HG03175 (cell line): ENCODE measurements at regions not wholly inside any gene's neighbourhood (a gene's known extent, or its start where the extent isn't known, plus 50 kb on each side); places are given as distances from the start of the nearest gene placed in this dataset.
"Not testable (repeated sequence)": the region's sequence is repeated elsewhere in the genome, so short reads cannot be mapped to it uniquely, and the experiment has no call there.

ENCODE experiments used
- ATAC-seq: cut with Tn5 transposase; IDR thresholded peaks from one replicate; pipeline ENCODE4 v1.9.1; 2021; ENCODE audit warnings: mild to moderate bottlenecking, moderate library complexity; ENCODE audit not compliant: unreplicated experiment

GRCh38 chr18:2191180-2191790 is 380.0 kb downstream of the METTL4 start:
- no peak for ATAC-seq

GRCh38 chr18:2192562-2192961 is 378.7 kb downstream of the METTL4 start:
- no peak for ATAC-seq

- ATAC-seq, result no peak
These were observed 373.4 kb downstream of the METTL4 start for GRCh38 chr18:2197946-2198345.

DNA sequence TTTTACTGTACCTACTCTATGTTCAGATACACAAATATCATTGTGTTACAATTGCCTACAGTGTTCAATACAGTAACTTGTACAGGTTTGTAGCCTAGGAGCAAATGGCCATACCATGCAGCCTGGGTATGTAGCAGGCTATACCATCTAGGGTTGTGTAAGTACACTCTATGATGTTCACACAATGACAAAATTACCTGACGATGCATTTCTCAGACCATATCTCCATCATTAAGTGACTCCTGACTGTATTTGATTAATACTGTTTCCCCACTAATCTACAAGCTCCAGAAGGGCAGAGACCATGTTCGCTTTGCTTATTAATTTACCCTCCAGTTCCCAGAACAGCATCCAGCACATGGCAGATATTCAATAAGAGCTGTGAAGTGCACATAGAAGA is 372.2 kb downstream of the METTL4 start:
- no peak for ATAC-seq

DNA sequence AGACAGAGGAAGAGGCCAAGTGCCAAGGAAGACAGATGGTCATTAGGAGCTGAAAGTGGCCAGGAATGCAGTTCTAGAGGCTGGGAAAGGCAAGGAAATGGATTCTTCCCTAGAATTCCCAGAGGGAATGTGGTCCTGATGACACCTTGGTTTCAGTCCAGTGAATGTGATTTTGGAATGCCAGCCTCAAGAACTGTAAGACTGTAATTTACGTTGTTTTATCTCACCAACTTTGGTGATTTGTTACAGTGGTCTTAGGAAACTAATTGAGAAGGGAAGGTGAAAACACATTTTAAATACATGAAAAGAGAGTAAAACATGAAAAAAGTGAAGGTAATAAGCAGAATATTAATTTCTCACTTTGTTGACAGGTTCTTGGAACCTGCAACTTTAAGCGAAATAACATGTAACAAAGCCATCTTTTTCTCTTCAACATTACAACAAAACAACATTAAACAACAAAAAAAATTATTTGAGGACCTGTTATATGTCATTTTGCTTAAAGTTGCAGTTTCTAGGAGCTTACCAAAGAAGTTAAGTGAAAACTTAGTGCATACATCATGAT is 370.2 kb downstream of the METTL4 start:
- ATAC-seq, result no peak

DNA sequence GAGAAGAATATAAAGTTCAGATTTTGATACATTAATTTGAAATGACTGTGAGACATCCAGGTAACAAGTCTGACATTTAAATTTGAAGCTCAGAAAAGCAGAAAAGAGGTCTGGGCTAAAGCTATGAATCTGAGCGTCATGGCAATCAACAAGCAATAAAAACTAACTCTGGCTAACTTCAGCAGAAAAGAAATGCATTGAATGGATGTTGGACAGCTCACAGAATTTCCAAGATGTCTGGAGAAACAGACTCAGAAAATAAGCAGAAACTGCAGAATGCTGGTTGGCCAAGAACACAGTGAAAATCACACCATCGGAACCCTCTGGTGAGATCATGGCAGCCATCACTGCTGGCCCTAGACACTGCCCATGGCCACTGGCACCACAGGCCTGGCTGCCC is 366.6 kb downstream of the METTL4 start:
- no peak for ATAC-seq

DNA sequence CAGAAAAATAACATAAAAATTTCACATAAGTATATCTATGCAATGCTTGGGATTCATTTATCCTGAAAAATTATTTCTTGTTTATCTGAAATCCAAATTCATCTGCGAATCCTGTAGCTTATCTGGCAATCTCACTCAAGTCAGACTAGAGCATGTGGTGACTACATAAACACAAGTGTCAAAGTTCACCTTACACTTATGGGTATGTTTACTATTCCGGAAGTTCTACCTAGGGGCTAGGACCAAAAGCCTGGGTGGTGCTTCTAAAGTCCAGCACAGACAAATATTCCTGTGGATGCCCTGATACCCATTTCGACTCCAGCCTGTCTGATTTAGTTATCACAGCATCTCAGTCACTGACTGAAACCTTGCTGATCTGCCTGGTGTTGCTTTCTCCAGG is 364.0 kb downstream of the METTL4 start:
- no peak for ATAC-seq

DNA sequence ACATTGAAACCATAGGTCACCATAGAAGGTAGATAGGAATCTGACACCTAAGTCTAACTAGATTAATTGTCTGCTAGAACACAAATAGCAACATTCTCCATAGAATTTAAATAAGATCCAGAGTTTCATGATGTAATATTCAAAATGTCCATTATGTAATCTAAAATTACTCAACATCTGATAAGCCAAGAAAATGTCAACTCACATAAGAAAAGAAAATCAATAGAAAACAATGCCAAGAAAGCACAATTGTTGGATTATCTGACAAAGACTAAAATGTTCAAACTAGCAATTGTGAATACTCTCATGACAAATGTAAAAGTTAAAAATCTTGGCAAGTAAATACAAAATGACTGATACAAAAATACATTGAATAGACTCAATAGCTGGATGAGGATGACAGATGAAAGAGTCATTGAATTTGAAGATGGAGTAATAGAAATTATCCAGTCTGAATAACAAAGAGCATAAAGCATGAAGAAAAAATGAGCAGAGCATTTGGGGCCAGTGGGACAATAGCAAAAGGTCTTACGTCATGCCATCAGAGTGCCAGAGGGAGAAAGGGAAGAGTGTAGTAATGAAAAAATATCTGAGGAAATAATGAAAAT is 358.6 kb downstream of the METTL4 start:
- no peak for ATAC-seq

DNA sequence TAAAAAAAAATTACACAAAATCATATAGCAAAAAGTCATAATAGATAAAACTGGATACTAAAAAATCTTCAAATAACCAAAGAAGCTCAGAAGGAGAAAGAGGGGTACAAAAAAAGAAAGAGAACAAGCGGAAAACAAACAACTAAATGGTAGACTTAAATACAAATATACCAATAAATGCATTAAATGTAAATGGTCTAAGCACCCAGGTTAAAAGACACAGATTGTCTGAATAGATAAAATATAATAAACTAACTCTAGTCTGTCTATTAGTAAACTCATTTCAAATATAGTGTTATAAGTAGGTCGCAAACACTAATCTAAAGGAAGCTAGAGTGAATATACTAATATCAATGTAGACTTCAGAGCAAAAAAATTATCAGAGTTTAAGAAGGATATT is 357.4 kb downstream of the METTL4 start:
- ATAC-seq, result no peak

- no peak for ATAC-seq
These were observed 353.9 kb downstream of the METTL4 start for GRCh38 chr18:2217356-2217755.

GRCh38 chr18:2218101-2218500 is 353.2 kb downstream of the METTL4 start:
- ATAC-seq, result no peak

DNA sequence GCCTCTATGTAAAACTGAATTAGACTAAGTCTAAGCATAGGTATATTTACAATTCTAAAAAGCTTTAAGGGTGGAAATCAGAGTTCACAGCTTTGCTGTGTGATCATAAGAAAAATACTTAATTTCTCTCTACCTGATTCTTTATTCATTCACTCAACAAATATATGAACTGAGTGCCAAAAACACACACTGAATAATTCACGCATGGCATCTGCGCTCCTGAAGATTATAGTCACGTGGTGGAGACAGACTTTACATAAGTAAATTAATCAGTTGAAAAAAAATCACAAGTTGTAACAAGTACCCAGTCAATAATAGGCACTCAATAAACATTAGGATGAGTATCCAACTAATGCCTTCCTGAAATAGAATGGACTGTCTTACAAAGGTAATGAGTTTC is 351.6 kb downstream of the METTL4 start:
- ATAC-seq, result no peak

DNA sequence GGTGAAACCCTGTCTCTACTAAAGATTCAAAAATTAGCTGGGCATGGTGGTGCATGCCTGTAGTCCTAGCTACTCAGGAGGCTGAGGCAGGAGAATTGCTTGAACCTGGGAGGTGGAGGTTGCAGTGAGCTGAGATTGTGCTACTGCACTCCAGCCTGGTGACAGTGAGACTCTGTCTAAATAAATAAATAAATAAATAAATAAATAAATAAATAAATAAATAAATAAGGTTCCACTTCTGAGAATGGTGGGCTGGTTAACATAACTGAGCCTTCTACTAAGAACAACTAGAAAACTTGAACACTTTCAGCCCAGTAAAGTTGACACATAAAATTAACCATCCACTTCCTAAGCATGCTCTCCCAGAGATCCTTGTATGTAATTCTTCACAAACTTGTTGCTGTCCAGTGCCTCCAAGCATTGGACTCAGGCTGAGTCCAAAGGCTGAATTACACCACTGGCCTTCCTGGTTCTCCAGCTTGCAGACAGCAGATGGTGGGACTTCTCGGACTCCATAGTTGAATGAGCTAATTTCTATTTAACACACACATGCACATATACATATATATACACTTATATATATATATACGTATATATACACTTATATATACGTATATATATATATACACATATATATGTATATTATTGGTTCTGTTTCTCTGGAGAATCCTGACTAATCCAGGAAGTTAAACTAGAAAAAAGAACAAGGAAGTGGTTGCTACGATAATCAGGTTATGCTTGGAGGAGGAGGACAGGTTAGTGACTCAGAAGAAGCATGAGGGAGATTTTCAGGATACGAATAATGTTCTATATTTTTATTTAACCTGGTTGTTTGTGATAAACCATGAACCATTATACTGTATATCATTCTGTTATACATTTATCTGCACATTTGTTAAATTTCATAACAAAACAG is 348.8 kb downstream of the METTL4 start:
- no peak for ATAC-seq

DNA sequence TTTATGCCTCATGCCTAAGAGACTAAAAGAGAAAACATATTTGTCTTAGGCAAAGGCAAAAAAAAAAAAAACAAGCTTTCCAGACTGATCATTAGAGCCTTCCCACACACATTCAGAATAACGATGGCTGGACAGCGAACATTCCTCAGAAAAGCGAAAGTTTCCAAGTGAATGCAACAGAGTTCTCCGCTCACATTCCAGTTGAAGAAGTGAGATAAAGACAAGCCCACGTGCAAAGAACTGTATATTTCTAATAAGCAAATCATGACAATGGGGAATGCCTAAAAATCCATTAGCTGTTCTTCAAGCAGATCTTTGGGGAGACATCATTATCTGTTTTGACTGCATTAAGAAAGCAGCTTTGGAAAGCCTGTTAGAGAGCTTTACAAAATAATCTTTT is 347.9 kb downstream of the METTL4 start:
- ATAC-seq, result no peak

GRCh38 chr18:2223849-2224248 is 347.5 kb downstream of the METTL4 start:
- ATAC-seq, result no peak

- ATAC-seq, result no peak
These were observed 335.1 kb downstream of the METTL4 start for GRCh38 chr18:2236232-2236631.

DNA sequence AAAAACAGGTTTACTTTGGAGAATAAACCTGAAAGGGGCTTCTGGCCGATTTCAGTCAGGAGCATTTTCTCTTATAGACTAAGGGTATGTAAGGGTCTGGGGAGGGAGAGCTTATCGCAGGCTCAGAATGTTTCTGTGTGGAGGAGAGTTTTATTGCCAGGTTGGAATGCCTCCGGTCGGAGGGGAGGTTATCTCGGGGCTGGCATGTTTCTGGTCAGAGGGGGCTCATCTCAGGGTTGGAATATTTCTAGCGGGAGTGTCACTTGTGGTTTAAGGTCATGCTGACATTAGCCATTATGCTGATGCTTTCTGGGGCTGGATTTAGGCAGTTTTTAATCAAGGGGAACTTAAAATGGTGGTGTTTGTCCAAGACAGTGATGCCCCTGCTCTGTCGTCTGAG is 333.6 kb downstream of the METTL4 start:
- no peak for ATAC-seq

DNA sequence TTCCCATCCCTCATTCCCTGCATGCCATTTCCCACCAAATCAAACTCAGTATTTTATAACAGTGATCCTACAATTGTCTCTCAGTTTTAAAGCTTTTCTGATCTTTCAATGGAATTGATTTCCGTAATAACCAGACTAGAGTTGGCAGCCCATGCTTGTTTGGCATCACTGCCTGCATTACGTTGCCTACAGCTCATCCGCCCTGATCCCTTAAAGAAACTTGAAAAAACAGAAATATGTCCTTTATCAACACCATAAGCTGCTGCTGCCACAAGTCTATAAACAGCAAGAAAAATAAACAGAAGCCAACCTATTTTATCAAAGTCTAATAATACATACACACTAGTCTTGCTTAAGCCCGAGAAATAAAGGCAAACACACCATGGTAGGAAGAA is 331.0 kb downstream of the METTL4 start:
- ATAC-seq, result no peak

- no peak for ATAC-seq
These were observed 326.7 kb downstream of the METTL4 start for GRCh38 chr18:2244641-2245040.

DNA sequence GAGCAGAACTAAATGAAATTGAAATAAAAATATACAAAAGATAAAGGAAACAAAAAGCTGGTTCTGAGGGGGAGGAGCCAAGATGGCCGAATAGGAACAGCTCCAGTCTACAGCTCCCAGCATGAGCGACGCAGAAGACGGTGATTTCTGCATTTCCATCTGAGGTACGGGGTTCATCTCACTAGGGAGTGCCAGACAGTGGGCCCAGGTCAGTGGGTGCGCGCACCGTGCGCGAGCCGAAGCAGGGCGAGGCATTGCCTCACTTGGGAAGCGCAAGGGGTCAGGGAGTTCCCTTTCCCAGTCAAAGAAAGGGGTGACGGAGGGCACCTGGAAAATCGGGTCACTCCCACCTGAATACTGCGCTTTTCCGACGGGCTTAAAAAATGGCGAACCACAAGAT is 324.2 kb downstream of the METTL4 start:
- not testable (repeated sequence) for ATAC-seq

DNA sequence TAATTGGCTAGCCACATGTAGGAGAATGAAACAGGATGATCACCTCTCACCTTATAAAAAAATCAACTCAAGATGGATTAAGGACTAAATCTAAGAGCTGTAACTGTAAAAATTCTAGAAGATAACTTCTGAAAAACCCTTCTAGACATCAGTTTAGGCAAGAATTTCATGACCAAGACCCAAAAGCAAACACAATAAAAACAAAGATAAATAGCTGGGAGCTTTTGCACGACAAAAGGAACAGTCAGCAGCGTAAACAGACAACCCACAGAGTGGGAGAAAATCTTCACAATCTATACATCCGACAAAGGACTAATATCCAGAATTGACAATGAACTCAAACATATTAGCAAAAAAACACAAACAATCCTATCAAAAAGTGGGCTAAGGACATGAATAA is 316.3 kb downstream of the METTL4 start:
- no peak for ATAC-seq

DNA sequence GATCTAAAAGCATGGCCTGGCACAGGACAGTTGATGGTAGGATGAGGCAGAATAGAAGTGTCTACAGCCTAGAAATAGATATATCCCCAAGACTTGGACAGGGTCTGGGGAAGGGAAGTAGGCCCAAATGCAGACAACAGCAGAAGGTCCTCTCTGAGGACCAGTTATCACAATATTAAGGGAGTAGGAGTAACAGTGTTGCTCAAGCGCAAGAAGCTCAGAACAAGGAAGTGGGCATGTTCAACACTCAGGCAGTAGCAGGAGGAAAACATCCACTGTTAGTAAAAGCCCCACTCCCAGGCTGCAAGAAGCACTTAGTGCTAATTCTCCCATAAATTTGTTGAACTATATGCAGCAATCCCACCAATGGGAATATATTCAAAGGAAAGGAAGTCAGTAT is 314.7 kb downstream of the METTL4 start:
- ATAC-seq, result no peak
